Epithelial cell of prostate (primary cell): ENCODE measurements at regions not wholly inside any gene's neighbourhood (a gene's known extent, or its start where the extent isn't known, plus 50 kb on each side); places are given as distances from the start of the nearest gene placed in this dataset.

Experiments used
- DNase-seq: peaks from one replicate; pipeline ENCODE4 v3.0.0-alpha.2; 2011; ENCODE audit warnings: low read depth, low spot score
- H3K27ac ChIP-seq: fragments of 450-650 bp; 2 replicates; pipeline ENCODE4 v1.5.1; 2017; ENCODE audit warnings: mild to moderate bottlenecking

DNA sequence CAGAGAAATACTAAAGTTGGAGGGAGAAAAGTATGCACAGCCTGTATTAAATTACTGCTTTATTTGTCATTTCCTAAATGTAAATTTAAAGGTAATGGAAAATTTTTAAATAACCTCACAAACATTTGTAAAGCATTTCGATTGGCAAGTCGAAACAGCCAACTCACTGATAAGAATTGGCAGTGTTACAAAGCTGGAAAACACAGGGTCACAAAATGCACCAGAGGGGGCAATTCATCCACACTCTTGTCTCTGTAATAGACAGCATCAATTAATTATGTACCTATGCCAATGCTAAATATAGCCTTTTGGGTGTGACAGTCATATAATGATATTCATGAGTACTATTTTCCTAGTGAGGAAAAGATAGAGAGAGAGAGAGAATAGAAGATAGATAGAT, 140.6 kb upstream of the PRLR start:
- DNase-seq = no peak
- no peak overlapping the region for H3K27ac ChIP-seq

DNA sequence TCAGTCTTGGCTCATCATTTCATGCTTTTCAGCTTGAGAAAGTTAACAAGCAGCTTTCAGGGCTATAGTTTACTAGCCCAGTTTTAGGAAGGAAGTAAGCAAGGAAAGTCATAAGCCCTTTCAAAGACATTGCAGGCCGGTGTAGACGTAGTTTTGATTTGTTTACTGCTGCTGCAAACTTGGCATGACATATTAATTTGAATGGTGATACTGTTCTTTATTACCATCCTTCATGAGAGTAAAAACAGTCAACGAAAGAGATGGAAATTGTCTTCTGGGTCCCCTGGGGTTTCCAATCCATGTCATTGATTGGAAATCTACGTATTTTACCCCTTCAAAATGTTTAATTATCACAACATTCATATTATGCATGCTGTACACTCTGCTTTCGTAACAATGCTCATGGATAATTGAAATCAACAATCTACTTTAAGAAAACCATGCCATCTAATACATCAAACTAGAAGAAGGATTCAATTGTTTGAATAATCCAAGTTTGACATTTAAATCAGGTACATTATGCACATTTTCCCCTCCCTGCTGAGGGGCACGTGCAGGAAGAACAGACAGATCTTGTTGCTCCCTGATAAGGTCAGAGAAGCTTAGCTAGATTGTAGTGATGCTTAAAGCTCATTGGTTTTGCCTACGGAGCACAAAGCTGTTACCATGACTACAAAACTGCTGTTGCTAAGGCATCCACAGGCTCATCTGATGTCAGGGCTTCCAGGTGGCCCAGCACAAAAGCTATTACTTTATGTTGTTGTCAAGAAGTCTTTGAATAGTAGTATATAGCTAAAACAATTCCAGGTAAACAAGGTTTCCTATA, 139.9 kb upstream of the PRLR start:
- no peak overlapping the region for H3K27ac ChIP-seq
- DNase-seq = no peak

DNA sequence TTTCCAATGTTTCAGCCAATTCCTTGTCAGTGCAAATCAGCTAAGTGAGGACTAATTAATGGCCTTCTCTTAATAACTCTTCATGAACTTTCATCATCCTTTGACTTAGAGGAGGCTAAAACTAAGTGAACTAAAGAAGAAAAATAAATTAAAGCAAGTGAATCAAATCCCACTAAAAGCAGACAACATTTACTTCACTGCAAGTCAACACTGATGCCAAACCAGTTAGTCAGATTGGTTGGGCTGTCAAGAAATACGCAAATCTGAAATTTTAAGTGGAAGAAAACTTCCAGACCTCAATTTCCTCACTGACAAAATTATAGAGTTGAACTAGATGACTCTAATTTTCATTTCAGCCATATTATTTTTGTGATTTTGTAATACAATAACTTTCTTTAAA, 137.2 kb upstream of the PRLR start:
- no peak for DNase-seq
- no peak overlapping the region for H3K27ac ChIP-seq

DNA sequence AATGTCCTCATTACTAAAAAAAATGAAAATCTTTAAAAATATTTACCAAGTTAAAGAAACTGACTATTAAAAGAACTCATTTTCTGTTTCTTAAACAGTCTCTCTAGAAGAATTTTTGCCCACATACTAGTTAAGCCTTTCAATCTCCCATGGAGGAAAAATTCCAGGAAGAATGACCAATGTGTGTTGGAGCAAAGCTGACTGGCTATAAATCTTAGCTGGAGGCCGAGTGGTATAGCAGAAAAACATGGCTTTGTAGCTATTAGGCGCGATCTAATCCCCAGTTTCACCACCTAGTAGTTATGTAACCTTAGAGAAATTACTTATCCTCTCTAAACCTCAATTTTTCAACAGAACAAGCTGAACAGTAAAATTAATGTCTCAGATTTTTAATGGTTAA, 135.5 kb upstream of the PRLR start:
- H3K27ac ChIP-seq = no peak overlapping the region
- no peak for DNase-seq

DNA sequence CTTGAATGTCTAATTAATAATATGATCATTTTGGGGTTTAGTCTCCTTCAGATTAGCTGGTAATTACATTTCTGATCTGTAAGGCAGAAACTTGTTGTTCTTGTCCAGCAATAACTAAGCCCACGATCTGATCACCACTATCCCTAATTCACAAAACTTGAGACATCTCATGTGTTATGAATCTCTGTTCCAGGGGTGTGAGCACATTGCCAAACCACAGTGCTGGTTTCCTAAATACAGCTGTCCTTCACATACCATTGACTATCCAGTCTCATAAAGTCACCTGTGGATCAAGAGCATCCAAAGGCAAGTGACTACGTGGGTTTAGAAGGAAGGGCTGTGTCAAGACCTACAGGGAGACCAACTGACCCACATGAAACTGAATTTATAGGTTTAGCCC, 134.1 kb upstream of the PRLR start:
- no peak for DNase-seq
- H3K27ac ChIP-seq = no peak overlapping the region

GRCh38 chr5:35363387-35363965, 133.2 kb upstream of the PRLR start:
- no peak overlapping the region for H3K27ac ChIP-seq
- no peak for DNase-seq

- no peak for DNase-seq
- H3K27ac ChIP-seq = no peak overlapping the region
Measured at GRCh38 chr5:35362772-35363171, 132.5 kb upstream of the PRLR start.

- no peak overlapping the region for H3K27ac ChIP-seq
- no peak for DNase-seq
Measured at GRCh38 chr5:35360671-35361070, 130.4 kb upstream of the PRLR start.

DNA sequence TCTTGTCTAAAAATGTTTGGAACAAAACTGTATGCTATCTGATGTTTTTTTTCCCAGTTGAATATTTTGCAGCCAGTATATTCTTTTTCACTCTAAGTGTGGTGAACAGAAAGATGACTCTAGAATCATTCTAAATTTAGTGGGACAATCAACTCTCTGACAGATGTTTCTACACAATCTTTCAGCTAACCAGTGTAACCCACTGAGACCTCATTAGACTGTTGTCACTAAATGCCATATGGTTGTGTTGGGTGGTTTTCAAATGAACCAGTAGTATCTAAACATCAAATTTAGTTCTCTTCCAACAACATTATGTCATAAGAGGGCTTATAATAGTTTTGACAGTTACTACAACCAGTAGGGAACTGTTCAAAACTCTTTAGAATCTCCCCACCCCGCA, 129.6 kb upstream of the PRLR start:
- no peak for DNase-seq
- H3K27ac ChIP-seq = no peak overlapping the region

GRCh38 chr5:35357973-35358372, 127.7 kb upstream of the PRLR start:
- no peak overlapping the region for H3K27ac ChIP-seq
- DNase-seq = no peak

DNA sequence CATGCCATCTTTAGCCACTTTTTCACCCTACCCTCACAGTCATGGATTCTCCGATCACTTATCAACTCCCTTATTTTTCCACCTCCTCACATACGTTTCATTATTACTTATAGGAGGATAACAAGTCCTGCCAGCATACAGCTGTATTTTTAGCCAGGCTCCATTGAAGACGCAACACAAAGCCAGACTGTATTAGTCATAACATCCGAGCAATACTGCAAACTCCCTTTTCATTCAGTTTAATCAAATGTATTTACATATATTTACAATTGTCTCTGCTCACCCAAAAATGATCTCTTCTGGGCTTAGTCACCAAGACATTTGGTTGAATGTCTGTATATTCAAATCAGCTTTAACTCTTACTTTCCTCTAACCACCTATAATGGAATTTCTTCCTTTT, 126.4 kb upstream of the PRLR start:
- DNase-seq = no peak

DNA sequence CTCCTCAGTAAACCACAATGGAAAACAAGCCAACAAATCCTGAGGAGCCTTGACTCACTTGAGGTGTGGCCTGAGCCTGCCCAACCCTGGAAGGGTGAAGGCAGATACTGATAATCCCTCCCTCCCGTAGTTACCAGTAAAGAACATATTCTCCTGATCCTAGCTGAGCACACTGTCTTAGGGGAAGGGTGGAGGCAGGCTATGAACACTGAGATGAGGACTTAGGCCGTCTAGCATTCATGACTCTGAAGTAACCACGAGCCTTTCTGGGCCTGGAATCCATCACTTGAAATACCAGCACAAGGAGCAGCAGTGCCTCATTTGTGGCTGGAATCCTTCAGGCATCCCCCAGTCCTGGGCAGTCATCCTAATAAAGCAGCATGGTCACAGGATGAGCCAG, 124.5 kb upstream of the PRLR start:
- DNase-seq = no peak
- no peak overlapping the region for H3K27ac ChIP-seq

More for the DNA sequence above, 126.4 kb upstream of the PRLR start:
- no peak overlapping the region for H3K27ac ChIP-seq

DNA sequence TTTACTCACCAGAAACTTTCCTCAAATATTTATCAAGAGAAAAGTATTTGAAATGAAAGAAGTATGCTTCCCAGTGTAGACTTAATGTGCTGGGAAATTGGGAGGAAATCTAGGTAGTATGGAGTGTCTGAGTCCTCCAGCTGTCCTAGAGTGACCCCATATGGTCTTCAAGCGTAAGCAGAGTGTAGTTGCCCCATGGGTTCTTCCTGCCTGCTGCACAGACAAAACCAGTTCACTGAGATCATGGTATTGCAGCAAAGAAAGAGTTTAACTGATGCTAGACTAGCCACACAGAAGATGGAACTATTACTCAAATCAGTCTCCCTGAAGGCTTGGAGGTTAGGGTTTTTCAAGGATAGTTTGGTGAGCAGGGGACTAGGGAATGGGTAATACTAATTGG, 114.9 kb upstream of the PRLR start:
- H3K27ac ChIP-seq = no peak overlapping the region
- no peak for DNase-seq

DNA sequence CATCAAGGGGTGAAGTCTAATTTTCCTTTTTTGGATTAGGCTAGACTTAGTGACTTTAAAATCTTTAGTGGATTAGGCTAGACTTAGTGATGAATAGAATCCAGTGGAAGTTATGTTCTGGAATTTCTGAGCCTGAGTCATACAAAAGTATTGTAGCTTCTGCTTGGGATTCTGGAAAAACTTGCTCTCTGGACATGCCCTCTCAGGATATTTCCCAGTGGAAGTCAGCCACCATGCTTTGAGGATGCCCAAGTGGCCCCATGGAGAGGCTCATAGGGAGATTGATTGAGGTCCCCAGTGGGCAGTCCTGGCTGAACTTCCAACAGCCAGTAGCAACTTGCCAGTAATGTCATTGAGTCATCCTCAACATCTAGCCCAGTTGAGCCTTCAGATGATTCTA, 112.4 kb upstream of the PRLR start:
- no peak overlapping the region for H3K27ac ChIP-seq

GRCh38 chr5:35341189-35341588, 110.9 kb upstream of the PRLR start:
- H3K27ac ChIP-seq = no peak overlapping the region
- no peak for DNase-seq

More for the DNA sequence above, 112.4 kb upstream of the PRLR start:
- no peak for DNase-seq

DNA sequence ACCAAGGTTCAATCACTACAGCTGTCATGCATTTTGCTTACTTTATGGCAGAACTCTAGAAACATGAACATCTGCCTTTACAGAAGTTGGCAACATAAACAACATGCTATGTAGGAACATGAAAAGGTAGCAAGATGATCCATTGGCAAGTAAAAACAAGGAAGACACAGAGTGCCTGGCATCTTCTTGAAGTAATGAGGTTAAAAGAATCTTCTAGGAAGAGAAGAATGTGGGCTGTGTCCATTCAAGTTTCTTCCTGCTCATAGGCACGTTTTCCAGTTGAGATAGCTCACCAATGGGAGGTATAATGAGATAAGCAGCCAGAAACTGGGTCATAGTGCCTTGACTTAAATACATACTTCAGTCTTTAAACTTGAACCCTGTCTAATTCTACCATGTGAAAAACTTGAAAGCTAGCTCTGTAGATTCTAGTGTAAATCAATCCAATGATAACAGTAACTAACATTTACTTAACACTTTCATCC, 109.4 kb upstream of the PRLR start:
- DNase-seq = no peak
- no peak overlapping the region for H3K27ac ChIP-seq

GRCh38 chr5:35339006-35339405, 108.7 kb upstream of the PRLR start:
- DNase-seq = no peak
- no peak overlapping the region for H3K27ac ChIP-seq

GRCh38 chr5:35338157-35338453, 107.8 kb upstream of the PRLR start:
- H3K27ac ChIP-seq = no peak overlapping the region
- no peak for DNase-seq

GRCh38 chr5:35337340-35338156, 107.3 kb upstream of the PRLR start:
- DNase-seq = no peak
- H3K27ac ChIP-seq = no peak overlapping the region

- DNase-seq = no peak
- H3K27ac ChIP-seq = no peak overlapping the region
Measured at GRCh38 chr5:35336230-35336629, 105.9 kb upstream of the PRLR start.

- H3K27ac ChIP-seq = no peak overlapping the region
- no peak for DNase-seq
Measured at GRCh38 chr5:35335752-35336151, 105.5 kb upstream of the PRLR start.
